ENCODE measurements at regions not wholly inside any gene's neighbourhood (a gene's known extent, or its start where the extent isn't known, plus 50 kb on each side); places are given as distances from the start of the nearest gene placed in this dataset.

- intact Hi-C loops (cut with micrococcal nuclease; ENCODE audit: unreplicated experiment) = no loop called here
- Histone ChIP-seq H3K9me3 (ENCODE audit: control insufficient read depth, insufficient read depth, low read depth, low read length) (no peaks in the 10 kb centered on the region), H3K4me3 (ENCODE audit: low read depth in 2 of 2, low read length in 2 of 2) (no peak overlapping the region), H3K27ac (ENCODE audit: low read length) (no peak overlapping the region), H3K27me3 (ENCODE audit: control insufficient read depth, insufficient read depth, low read length) (no peaks in the 10 kb centered on the region), H3K36me3 (ENCODE audit: control insufficient read depth, insufficient read depth, low read length) (no peaks in the 10 kb centered on the region), H3K4me1 (ENCODE audit: control insufficient read depth, insufficient read depth, low read length) (no peaks in the 10 kb centered on the region)
- no TSS peak for BruUV-seq (replicated peaks)
- TF ChIP-seq POLR2AphosphoS5 (IDR thresholded peaks at IDR 0.05; ENCODE audit: low read depth, low read length) = no peak
- TF ChIP-seq TCF7L2 (IDR thresholded peaks at IDR 0.05; ENCODE audit: low read depth, low read length) = no peak
- TF ChIP-seq REST (IDR thresholded peaks at IDR 0.05; ENCODE audit: insufficient read depth in 1 of 2, low read depth in 2 of 2, low read length in 1 of 2) = no peak
- TF ChIP-seq CTCF (IDR thresholded peaks at IDR 0.05) = no peak
- no peak for TF ChIP-seq SIN3A (IDR thresholded peaks at IDR 0.05; ENCODE audit: borderline replicate concordance, insufficient read depth, low read depth, low read length)
- no peak for ATAC-seq
- CTCF ChIA-PET = no interaction called here
- POLR2A ChIA-PET = no interaction called here
- DNase-seq (ENCODE audit: low read depth, low spot score) = no peak
- in situ Hi-C loops (cut with HindIII; ENCODE audit: low pct_unique_long_range_greater_than_20kb, low sequenced_read_pairs) = no loop called here
Measured at GRCh38 chr5:89823046-89823445, 586.5 kb downstream of the CETN3 start.

- no TSS peak for BruUV-seq (replicated peaks)
- TF ChIP-seq CTCF (IDR thresholded peaks at IDR 0.05) (no peak), POLR2AphosphoS5 (IDR thresholded peaks at IDR 0.05; ENCODE audit: low read depth, low read length) (no peak), TCF7L2 (IDR thresholded peaks at IDR 0.05; ENCODE audit: low read depth, low read length) (no peak), SIN3A (IDR thresholded peaks at IDR 0.05; ENCODE audit: borderline replicate concordance, insufficient read depth, low read depth, low read length) (no peak), REST (IDR thresholded peaks at IDR 0.05; ENCODE audit: insufficient read depth in 1 of 2, low read depth in 2 of 2, low read length in 1 of 2) (no peak)
Measured at GRCh38 chr5:89817841-89818240, 591.7 kb downstream of the CETN3 start.

More at GRCh38 chr5:89817841-89818240, 591.7 kb downstream of the CETN3 start:
- no peaks in the 10 kb centered on the region for H3K9me3 ChIP-seq (ENCODE audit: control insufficient read depth, insufficient read depth, low read depth, low read length)
- H3K27me3 ChIP-seq (ENCODE audit: control insufficient read depth, insufficient read depth, low read length) = no peaks in the 10 kb centered on the region
- ATAC-seq (no peak), DNase-seq (ENCODE audit: low read depth, low spot score) (no peak)
- H3K4me1 ChIP-seq (ENCODE audit: control insufficient read depth, insufficient read depth, low read length) = no peaks in the 10 kb centered on the region
- no peak overlapping the region for H3K27ac ChIP-seq (ENCODE audit: low read length)
- in situ Hi-C loops (cut with HindIII; ENCODE audit: low pct_unique_long_range_greater_than_20kb, low sequenced_read_pairs) (no loop called here), intact Hi-C loops (cut with micrococcal nuclease; ENCODE audit: unreplicated experiment) (no loop called here)
- ChIA-PET POLR2A (no interaction called here), CTCF (no interaction called here)
- H3K4me3 ChIP-seq (ENCODE audit: low read depth in 2 of 2, low read length in 2 of 2) = no peak overlapping the region
- H3K36me3 ChIP-seq (ENCODE audit: control insufficient read depth, insufficient read depth, low read length) = no peaks in the 10 kb centered on the region; the same call in 1 of the 2 replicates
